ENCODE measurements at regions not wholly inside any gene's neighbourhood (a gene's known extent, or its start where the extent isn't known, plus 50 kb on each side); places are given as distances from the start of the nearest gene placed in this dataset.

- Histone ChIP-seq H2BK15ac (ENCODE audit: low read depth, low read length) (no peak overlapping the region; the same call in 2 of the 3 replicates), H3K9me3 (ENCODE audit: control insufficient read depth, insufficient read depth, low read length) (no peaks in the 10 kb centered on the region), H3K4me2 (ENCODE audit: low read depth, low read length) (no peak overlapping the region), H3K56ac (ENCODE audit: extremely low read depth, insufficient read depth, low read length) (no peak overlapping the region), H3K18ac (ENCODE audit: low read depth, low read length) (no peak overlapping the region), H3K79me1 (ENCODE audit: low read depth in 1 of 2, low read length in 2 of 2) (no peaks in the 10 kb centered on the region), H3K27ac (ENCODE audit: insufficient read depth, low read length) (no peak overlapping the region), H3K4me1 (ENCODE audit: control insufficient read depth, insufficient read depth, low read length) (no peaks in the 10 kb centered on the region; the same call in 1 of the 2 replicates), H3K27me3 (ENCODE audit: control insufficient read depth, insufficient read depth, low read length) (no peaks in the 10 kb centered on the region), H3K9me1 (ENCODE audit: insufficient read depth, low read length) (no peaks in the 10 kb centered on the region), H4K91ac (ENCODE audit: insufficient read depth, low read depth, low read length) (no peak overlapping the region), H4K20me1 (ENCODE audit: insufficient read depth, low read length) (no peaks in the 10 kb centered on the region), H2BK5ac (ENCODE audit: low read depth, low read length, poor library complexity, severe bottlenecking) (no peak overlapping the region), H2AFZ (replicated peaks; ENCODE audit: low read length, poor library complexity) (peak overlapping the region; percentile 70), H3K4ac (ENCODE audit: low read depth, low read length) (no peak overlapping the region), H3K36me3 (ENCODE audit: control insufficient read depth, insufficient read depth, low read length) (no peaks in the 10 kb centered on the region), H2AK5ac (ENCODE audit: low read depth, low read length) (no peak overlapping the region), H3K9ac (ENCODE audit: low read depth, low read length) (no peak overlapping the region), H4K8ac (ENCODE audit: low read depth in 2 of 2, low read length in 2 of 2) (no peak overlapping the region), H2AK9ac (replicated peaks; ENCODE audit: low read depth, low read length, poor library complexity) (no peak overlapping the region), H3K14ac (replicated peaks; ENCODE audit: low read depth, low read length) (0 out of 2 replicates have a peak overlapping the region, but pooled peaks have one; percentile 75), H3K4me3 (ENCODE audit: insufficient read depth, low read depth, low read length) (no peak overlapping the region), H2BK120ac (ENCODE audit: low read depth, low read length) (no peak overlapping the region), H3K23ac (ENCODE audit: low read depth, low read length) (no peak overlapping the region), H4K5ac (ENCODE audit: low read depth, low read length) (no peak overlapping the region), H2BK20ac (ENCODE audit: low read depth, low read length) (no peak overlapping the region)
- dilution Hi-C loops (cut with HindIII; ENCODE audit: low sequenced_read_pairs, unreplicated experiment) (no loop called here), in situ Hi-C loops (cut with MboI; ENCODE audit: low sequenced_read_pairs) (no loop called here), intact Hi-C loops (cut with micrococcal nuclease) (no loop called here)
- ChIA-PET CTCF (interaction anchor here (0.6 to 0.9 kb wide), 2 partner anchors 8 to 717 kb away, joined by 3 to 5 read pairs; no protein-coding TSS in a partner anchor), POLR2A (ENCODE audit: unreplicated experiment) (no interaction called here)
- ATAC-seq (ENCODE audit: low read depth) (peak; percentile 40; the same call in 1 of the 2 replicates), DNase-seq (no peak)
- TF ChIP-seq CHD1 (IDR thresholded peaks at IDR 0.05; ENCODE audit: low read depth, low read length) (no peak), RAD21 (IDR thresholded peaks at IDR 0.05; ENCODE audit: low read length) (no peak), FOS (IDR thresholded peaks at IDR 0.05; ENCODE audit: low read depth, low read length) (no peak), RFX5 (IDR thresholded peaks at IDR 0.05; ENCODE audit: low read depth, low read length) (no peak), POLR2A (IDR thresholded peaks at IDR 0.05; ENCODE audit: low read depth, low read length) (no peak), NFE2L2 (IDR thresholded peaks at IDR 0.05; ENCODE audit: low read depth, low read length) (no peak), MXI1 (IDR thresholded peaks at IDR 0.05; ENCODE audit: borderline replicate concordance, low read depth, low read length) (no peak), BHLHE40 (IDR thresholded peaks at IDR 0.05; ENCODE audit: low read depth, low read length) (no peak), SMC3 (IDR thresholded peaks at IDR 0.05; ENCODE audit: low read depth, low read length) (no peak), MAFK (IDR thresholded peaks at IDR 0.05; ENCODE audit: low read depth, low read length) (no peak), RCOR1 (IDR thresholded peaks at IDR 0.05; ENCODE audit: insufficient replicate concordance, low read length) (no peak), CEBPB (IDR thresholded peaks at IDR 0.05; ENCODE audit: low read depth, low read length) (no peak), MAZ (IDR thresholded peaks at IDR 0.05; ENCODE audit: borderline replicate concordance, low read depth, low read length) (no peak), CTCF (conservative IDR thresholded peaks at IDR 0.05; ENCODE audit: low read depth, low read length) (no peak)
- TF ChIP-seq, protein P1, sequence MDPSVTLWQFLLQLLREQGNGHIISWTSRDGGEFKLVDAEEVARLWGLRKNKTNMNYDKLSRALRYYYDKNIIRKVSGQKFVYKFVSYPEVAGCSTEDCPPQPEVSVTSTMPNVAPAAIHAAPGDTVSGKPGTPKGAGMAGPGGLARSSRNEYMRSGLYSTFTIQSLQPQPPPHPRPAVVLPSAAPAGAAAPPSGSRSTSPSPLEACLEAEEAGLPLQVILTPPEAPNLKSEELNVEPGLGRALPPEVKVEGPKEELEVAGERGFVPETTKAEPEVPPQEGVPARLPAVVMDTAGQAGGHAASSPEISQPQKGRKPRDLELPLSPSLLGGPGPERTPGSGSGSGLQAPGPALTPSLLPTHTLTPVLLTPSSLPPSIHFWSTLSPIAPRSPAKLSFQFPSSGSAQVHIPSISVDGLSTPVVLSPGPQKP (IDR thresholded peaks at IDR 0.05; ENCODE audit: borderline replicate concordance, low read depth, low read length), result no peak
- TF ChIP-seq, protein P2, sequence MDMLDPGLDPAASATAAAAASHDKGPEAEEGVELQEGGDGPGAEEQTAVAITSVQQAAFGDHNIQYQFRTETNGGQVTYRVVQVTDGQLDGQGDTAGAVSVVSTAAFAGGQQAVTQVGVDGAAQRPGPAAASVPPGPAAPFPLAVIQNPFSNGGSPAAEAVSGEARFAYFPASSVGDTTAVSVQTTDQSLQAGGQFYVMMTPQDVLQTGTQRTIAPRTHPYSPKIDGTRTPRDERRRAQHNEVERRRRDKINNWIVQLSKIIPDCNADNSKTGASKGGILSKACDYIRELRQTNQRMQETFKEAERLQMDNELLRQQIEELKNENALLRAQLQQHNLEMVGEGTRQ (IDR thresholded peaks at IDR 0.05; ENCODE audit: low read depth, low read length), result no peak
- no CpG with 5 or more reads among the region's 1 CpG for WGBS, 2 experiments (ENCODE audit: extremely low coverage in 2 of 2, insufficient read length in 1 of 2)
- no TSS peak for BruUV-seq (replicated peaks)
Observed at GRCh38 chr6:126812651-126813050, 305.8 kb upstream of the RSPO3 start.
